Suppressor macrophage (primary cell): ENCODE measurements at regions not wholly inside any gene's neighbourhood (a gene's known extent, or its start where the extent isn't known, plus 50 kb on each side); places are given as distances from the start of the nearest gene placed in this dataset.
A peak's percentile ranks its signal among the peaks of the same experiment; 100 is the strongest.
"Not testable (repeated sequence)": the region's sequence is repeated elsewhere in the genome, so short reads cannot be mapped to it uniquely, and the experiment has no call there.

Experiments
- DNase-seq, 4 experiments: peaks; one replicate each; pipeline ENCODE4 v3.0.0-alpha.2; 2020 to 2022

DNA sequence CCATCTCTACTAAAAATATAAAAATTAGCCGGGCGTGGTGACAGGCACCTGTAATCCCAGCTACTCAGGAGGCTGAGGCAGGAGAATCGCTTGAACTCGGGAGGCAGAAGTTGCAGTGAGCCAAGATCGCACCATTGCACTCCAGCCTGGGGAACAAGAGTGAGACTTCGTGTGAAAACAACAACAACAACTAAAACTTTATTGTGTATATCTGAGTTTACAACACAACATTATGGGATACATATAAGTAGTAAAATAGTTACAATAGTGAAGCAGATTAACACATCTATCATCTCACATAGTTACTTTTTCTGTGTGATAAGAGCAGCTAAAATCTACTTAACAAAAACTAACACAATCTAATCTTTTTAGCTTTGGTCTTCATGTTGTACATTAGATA lies 132.4 kb upstream of the KLF6 start:
- DNase-seq: not testable (repeated sequence)

DNA sequence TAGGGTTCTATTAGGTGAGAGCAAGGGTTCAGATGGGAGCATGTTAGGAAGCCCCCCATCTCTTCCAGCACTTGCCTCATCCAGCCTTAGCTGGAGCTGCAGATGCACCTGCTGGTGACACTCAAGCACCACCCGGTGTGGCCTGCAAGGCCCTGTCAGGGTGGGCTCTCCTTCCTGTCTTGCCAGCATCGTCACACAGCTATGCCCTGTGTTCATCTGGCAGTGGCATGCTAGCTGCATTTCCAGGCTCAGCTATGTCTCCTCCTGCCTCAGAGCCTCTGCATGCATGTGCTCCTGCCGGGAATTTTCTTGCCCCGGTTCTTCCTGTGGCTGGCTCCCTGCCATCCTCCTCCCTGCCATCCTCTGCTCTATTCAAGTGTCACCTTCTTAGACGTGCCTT lies 129.7 kb upstream of the KLF6 start:
- no peak for DNase-seq

DNA sequence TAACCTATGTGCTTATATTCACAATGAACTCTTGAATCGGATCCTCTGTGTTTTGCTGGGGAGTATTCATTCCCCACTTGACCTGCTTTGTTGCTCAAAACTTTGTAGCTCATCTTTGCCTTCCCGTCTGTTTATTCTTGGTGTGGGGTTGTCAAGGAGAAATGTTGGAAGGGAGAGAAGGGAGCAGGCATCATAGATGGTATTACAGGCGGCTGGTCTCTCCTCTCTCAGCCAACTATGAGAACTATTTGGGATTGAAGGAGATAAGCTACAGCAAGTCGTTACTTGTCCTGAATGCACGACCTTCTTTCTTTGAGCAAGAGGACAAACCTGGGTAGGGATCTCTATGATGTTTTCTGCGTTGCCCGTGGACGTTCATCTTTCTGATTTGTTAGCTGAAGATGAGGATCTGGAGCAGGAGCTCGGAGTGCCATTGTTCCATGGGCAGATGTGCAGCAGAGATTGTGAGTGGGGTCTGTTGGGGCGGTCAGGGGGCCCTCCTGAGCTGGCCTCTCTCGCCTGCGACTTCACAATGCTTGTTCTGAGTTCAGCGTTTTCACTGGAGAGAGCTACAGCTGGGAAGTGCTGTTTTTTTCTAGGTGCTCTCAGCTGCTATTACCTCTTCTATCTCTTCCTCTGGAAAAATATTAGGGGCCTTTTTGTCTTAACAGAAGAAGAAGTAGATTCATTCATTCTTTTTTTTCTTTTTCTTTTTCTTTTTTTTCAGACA lies 126.9 kb upstream of the KLF6 start:
- DNase-seq: no peak

DNA sequence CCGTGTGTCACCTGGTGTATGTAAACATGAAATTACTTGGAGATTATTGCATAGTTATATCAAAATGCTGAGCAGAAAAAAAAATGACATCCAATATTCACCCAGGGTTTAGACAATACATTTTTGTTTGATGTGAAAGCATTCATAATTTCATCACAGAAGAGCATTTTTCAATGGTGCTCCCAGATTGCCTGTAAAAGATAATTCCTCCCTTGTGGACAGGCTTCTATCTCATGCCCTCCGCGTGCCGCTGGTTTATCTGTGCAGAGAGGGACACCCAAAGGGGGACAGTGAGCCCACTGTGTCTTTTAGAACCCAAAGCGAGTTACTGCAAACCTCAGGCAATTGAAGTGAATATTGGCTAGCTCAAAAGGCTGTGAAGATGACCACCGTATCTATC lies 126.2 kb upstream of the KLF6 start:
- no peak for DNase-seq

DNA sequence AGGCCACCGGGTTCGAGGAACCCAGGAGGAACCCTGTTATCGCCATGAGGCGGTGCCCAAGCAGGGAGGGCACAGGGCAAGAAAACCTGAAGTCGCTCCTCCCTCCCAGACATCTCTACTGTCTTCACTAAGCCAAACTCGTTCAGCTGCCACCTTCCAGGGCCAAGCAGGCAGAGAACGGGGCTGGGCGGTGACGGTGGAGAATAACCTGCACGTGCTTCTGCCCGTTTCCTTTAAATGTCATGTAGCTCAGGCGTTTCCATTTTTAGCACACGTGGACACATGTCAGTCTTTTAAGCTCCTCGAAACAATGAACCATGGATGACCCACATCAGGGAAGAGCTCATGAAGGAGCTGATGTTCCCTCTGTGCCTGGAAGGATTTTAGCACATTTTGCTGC lies 124.3 kb upstream of the KLF6 start:
- no peak for DNase-seq

DNA sequence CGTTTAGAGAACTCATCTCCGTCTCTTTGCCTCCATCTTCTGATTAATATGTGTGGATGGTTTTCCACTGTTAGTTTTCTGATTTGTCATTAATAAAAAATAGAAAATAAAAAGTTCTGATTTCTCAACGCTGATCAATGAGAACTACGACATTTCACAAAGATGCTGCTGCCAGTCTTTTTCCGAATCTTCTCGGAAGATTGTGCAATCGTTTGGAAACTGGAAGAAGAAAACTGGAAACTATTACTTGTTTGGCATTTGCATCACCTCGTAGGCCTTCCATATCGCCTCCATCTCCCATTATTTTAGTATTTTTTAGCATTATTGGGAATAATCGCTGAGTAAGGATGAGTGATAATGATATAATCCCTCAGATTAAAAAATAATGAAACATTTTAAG lies 123.2 kb upstream of the KLF6 start:
- DNase-seq: no peak

DNA sequence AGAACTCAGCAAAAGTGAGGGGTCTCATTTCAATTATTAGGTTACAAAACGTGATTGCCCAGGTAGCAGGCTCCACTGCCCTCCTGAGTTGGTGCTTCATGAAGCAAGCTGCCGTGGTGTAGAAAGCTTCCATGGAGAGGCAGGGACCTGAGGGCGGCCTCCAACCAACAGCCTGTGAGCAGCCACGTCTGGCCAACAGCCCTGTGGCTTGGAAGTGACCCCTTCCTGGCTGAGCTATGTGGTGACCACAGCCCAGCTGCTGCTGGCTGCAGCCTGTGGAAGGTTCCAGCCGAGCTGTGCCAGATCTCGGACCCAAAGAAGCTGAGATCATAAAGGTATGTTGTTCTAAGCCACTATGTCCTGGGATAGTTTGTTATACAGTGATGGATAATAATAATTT lies 122.5 kb upstream of the KLF6 start:
- no peak for DNase-seq

DNA sequence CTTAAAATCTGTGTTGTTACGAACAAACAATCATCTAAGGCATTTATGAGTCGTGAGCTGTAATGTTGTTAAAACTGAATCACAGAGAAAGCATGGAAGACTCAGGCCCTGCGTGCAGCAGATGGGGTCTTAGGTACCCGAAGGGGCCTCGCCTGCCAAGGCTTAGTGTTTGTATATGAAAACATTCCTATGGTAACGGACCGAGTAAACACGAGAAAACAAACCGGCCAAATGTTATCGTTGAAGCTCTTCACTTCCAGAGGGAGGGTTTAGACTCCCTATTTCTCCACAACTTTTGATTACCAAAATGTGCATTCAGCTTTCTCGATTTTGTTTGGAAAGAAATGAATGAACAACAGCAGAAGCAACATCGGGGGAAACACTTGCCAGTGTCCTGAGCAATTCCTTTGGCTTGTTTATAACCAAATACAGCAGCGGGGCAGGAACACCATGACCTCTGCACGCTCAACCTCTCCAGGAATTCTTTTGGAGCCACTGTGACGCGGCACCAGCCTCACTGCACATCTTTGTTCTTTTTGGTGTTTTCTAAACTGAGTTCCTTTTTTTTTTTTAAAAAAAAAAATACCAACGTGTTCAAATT lies 121.6 kb upstream of the KLF6 start:
- DNase-seq: no peak

DNA sequence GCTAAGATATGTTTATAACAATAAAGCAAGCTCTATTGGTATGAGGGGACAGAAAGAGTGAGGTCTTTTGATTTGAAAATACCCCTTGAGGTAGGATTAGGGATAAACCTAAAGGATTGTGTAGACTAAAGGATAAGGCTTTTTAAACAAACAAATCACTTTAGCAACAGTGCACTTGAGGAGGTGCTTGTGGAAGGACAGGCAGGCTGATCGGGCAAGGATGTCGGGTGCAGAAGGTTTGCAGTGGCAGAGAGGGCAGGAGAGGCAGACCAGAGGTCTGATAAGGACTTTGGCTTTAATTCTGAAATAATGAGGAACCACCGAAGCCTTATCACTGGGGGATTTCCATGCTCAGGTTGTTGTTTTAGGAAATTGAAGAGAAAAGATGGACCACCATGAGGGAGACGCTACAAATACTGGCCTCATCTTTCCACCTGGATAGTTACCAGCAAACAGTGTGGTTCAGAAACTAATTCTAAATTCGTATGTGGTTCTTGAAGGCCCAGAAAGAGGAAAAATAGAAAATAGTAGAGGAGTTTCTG lies 119.5 kb upstream of the KLF6 start:
- DNase-seq: no peak

DNA sequence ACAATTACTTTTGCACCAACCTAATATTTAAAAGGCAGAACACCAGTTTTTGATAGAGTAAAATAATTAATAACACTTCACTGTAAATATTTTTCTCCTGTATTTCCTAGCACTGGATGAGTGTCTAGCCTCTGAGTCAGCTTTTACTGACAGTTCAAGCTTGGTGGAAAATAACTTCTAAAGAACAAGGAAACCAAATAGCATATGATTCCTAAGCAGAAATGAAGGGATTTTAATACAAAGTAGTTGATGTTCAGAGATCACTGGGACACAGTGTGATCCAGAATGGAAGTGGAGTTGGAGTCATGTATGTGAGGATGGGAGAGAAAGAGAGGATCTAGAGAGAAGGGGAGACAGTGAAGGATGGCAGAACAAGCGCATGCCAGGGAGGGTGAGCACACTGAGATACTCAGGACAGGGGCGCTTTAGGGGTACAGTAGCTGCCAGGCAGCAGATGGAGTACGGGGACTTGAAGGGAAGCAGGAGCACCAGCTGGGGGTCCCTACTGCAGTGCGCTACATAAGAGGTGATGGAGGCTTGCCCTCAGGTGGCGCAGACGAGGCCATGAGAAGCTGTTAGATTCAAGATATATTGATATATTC lies 117.9 kb upstream of the KLF6 start:
- DNase-seq: peak in 1 of 4 experiments; percentile 17

DNA sequence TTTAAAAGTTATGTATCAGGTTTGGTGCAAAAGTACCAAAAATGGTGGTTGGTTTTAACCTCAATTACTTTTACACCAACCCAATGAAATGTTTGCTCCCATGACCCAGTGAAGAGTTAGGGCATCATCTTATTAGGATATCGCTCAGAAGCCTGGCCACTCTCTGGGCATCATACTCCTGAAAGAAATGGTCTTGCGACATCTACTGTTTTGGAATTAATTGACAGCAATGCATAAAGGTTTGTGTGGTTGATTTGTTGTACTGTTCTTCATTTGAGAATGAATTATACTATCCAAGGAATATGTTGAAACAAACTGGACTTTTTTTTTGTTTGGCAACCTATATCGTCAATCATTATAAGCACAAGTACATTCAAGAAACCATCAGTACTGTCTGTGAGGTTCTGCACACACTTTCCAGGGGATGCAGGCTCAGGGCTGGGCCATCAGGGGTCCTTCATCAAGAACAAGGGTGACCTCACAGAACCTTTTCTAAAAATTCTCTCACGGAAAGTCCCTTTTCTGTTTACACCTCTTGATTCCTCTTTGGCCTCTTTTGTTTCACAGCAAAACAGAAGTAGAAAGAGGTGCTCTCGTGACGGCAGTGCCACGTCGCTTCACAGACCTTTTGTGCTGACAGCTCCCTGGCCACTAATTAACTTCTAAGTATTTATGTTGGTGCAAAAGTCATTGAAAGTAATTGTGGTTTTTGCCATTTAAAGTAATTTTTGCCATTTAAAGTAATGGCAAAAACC lies 117.2 kb upstream of the KLF6 start:
- DNase-seq: peak; percentile 40 to 74 (median 73)

DNA sequence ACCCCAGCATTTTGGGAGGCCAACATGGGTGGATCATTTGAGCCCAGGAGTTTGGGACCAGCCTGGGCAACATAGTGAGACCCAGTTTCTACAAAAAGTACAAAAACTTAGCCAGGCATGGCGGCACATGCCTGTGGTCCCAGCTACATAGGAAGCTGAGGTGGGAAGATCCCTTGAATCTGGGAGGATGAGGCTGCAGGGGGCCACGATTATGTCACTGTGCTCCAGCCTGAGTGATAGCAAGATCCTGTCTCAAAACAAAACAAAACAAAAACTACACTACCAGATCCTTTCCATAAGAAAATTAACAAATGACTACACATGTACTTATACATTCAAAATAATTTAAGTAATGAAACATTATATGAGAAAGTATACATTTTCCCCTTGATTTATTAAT lies 116.4 kb upstream of the KLF6 start:
- DNase-seq: no peak

DNA sequence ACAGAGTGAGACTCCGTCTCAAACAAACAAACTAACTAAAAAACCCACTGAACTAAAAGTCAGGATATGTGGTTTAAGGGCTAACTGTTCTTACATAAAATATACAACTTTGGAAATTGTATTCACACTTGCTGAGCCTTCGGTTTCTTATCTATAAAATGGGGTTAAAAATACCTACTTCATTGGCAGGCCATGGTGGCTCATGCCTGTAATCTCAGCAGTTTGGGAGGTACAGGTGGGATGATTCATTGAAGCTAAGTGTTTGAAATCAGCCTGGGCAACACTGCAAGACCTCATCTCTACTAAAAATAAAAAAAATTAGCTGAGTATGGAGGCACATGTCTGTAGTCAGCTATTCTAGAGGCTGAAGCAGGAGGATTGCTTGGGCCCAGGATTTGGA lies 115.4 kb upstream of the KLF6 start:
- no peak for DNase-seq

DNA sequence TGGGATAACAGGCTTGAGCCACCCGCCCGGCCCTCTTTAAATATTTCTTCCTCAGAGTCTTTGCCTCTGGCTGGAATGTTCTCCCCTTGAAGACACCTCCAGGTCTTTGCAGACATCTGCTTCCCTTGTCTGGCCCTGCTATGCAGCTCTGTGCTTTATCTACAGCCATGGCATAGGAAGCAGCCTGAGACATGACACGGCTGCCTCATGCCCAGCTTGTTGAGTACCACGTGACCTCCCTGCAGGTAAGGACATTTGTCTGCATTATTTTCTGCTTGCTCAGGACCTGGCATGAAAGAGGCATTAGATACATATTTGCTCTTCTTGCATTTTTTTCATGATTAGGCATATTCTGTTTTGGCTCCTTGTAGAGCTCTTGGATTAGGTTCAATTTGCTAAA lies 113.8 kb upstream of the KLF6 start:
- no peak for DNase-seq

DNA sequence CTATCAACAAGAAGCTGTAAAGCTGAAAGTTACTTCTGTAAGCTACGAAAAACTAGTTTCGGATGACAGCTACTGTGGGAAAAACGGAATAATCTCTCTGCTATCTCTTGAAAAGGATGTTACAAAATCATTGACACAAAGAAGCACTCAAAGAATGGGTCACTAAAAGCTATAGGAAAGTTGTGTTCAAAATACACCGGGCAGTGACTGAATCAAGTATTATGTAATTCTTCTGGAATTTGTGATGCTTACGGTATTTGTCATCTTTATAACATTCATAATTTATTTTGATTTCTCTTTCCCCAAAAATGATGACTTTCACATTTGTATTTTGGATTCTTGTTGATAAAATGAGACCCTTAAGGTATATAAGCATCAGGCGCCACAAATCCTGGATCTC lies 112.1 kb upstream of the KLF6 start:
- no peak for DNase-seq

DNA sequence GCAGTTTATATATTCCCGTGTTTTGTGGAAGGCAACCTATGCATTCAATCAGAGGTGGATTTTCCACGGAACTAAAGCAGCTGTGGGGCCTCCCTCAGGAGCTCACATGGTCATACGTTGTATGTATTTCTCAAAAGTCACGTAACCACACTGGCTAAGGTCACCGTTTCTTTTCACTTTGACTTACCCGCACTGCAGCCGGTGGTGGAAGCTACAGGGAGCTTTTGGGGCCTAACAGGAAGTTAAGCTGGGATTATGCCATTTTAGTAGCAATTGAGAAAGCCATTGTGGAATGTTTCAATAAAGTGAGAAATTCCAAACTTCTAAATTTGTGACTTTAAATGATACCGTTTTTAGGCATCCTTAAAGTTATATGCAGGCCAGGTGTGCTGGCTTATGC lies 111.2 kb upstream of the KLF6 start:
- DNase-seq: peak; percentile 36 to 69 (median 64)

DNA sequence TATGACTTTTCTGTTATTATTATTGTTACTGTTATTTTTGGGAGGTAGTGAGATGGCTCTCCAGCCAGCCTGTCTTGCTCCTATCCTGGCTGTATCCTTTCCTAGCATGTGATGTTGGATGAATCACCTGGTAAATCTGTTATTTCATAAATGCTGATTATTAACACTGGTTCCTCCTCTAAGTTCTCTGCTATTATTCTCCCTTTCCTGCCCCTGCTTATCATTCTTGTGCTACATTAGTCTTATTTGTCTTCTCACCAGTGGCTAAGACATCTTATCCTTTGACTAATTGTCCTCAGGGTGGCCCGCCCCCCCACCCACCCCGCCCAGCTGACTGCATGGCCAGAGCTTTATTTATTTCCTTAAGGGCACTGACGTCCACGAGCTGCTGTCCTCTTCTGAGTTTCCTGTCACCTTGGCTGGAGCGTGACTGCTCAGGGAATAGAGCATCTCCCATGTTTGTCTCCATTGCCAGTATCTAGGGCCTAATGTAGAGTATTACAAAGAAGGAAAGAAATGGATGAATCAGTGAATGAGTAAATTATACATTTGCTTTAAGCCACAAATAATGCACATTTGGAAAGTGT lies 110.1 kb upstream of the KLF6 start:
- DNase-seq: peak in 1 of 4 experiments; percentile 22

DNA sequence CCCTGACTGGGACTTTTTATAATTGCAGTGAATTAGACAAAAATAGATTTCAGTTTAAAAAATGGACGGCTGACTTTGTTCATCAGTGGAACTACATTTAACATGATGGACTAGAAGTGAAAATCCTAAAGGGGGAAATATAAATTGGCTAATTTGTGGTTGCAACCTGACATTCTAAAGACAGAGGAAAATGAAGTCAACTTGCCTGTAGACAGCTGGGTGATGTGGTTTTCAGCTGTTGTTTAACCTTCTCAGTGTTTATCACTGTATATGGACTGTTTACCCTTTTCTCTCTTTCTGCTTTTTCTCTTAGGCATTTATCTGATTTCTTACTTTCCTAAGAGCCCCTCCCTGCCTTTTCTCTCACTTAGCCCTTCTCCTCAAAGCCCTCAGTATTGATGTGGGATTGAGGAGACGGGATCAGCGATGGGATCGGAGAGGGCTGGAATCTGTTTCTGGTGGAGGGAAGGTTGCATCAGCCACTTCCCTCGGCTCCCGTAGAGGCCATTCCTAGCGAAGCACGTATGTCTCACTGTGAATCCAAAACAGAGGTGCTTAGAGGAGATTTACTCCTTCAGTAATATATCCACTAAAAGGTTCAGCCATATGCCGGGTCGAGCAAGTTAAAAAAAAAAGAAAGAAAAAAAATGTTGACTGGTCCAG lies 109.0 kb upstream of the KLF6 start:
- DNase-seq: peak in 2 of 4 experiments; percentile 35 to 50

DNA sequence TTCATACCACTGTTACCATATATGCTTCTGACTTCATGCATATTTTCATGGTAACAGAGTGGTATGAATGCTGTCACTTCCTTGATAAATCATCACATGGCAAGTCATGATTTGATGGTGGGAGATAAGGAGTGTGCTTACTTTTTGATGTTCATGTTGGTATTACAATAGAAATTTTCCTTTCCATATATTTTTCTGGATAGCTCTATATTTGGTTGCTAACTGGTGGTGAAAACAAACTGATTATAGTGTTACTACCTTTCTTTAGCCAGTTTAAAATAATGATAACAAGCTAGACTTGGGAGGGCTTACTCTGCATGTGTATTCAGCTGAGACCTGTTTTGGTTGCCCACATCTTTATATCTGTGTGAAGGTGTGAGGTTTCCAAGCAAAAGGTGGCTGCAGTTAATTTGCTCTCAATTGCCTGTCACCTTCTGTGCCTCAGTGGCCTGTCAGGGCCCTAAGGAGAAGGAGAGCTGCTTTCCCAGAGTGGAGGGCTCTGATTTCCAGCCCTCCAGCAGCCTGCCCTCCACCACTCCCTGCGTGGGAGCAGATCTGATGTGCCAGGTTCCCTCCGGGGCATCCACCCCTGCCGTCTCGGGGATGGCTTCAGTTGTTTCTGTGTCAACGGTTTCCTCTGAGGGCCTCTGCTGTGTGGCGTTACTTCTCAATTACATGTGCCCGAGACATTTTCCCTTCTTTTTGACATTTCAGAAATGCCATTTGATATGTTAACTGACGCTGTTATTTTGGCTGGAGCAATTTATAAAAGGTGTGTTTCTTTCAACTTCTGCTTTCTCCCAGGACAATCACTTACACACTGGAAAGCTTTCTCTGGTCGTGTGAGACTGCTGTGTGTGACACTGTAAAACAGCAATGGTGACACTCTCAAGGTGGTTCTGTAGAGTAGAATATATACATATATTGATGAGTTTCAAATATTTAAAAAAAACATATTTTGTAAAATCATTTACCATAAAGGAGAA lies 107.7 kb upstream of the KLF6 start:
- DNase-seq: peak in 2 of 4 experiments; percentile 35 to 68

DNA sequence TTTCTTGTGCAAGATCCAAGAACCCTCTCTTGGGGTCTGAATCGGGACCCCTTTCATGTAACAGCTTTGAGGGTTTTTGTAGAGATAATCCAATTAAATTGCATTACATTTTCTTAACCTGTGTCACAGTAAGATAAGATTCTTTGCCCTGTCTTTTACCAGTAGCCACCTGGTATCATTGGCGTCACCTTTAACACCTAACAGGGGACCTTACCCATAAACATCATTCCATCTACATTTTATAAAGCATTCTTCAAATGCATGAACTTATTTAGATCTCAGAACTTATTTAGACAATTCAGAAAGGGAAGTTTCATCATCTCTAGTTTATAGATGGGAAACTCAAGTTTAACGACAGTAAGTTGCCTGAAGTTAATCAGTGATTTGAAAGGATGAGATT lies 106.4 kb upstream of the KLF6 start:
- DNase-seq: no peak
